Muscle of arm (tissue), 1 donor: ENCODE measurements at regions not wholly inside any gene's neighbourhood (a gene's known extent, or its start where the extent isn't known, plus 50 kb on each side); places are given as distances from the start of the nearest gene placed in this dataset.
"Not testable (repeated sequence)": the region's sequence is repeated elsewhere in the genome, so short reads cannot be mapped to it uniquely, and the experiment has no call there.

Experiments used
- DNase-seq: peaks from one replicate; pipeline ENCODE4 v3.0.0-alpha.2; 2013

DNA sequence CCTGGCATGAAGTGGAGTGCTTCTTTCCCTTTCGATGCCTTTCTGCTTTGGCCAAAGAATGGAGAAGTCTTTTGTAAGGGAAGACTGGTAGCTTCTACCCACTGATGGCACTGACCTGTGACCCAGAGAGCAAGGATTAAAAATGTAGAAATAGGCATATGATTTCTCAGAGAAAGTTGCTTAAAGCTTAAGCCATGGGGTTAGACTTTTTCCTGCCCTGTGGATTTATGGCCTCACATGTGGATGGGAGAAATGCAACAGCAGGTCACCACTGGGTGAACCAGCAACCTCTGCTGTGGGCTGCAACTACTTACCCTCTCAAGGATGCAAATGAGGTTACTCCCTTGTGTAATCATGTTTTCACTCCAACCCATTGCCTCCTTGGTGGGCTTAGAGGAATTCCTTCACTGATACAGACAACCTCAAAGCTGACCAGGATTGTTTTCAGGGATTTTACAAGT lies 86.7 kb upstream of the CDC42EP3 start:
- DNase-seq = not testable (repeated sequence)

DNA sequence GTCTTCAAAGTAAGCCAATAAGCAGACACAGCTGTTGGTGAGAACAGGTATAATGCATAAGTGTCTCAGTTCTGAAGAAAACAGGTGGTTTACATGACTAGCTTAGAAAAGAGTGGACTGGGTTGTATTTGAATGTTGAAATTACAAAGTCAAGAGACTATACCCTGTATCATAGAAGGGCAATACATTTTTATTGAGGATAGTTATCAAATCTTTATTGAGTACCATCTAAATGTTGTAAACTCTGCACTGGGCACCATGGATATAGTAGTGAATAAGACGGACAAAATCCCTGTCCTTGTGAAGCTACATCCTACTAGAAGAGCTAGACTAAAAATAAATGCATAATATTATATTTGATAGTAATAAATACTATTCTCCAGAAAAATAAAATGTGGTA lies 88.5 kb upstream of the CDC42EP3 start:
- not testable (repeated sequence) for DNase-seq

DNA sequence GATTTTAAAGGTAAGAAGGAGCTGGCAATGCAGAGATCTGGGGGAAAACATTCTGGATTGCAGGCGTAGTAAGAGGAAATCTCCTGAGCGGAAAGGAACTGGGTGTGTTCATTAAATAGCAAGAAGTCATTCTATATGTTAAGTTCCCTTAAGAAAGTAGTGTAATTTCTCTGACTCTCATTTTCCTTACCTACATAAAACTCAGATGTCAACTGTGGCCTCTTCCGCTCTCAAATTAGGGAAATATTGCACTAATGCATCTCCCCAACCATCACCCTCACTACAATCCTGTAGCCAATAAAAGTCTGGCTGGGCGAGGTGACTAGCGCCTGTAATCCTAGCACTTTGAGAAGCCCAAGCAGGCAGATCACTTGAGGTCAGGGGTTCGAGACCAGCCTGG lies 89.0 kb upstream of the CDC42EP3 start:
- DNase-seq = no peak

DNA sequence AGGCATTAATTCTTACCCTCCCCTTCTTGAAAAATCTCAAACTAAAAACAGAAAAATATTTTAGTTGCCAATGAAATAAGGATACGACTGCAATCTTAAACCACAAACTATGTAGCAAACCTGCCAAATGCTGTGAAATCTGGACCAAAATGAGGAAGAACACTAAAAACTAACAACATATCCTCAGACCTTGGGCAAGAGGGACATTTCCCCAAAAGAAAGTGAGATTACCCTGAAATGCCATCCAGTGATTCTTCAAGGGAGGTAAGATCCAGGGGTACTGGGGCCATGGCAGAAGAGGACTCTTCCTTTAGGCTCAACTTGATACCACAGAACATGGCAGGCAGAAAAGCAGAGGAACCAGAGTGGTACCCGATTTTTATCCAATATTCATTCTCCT lies 90.8 kb upstream of the CDC42EP3 start:
- DNase-seq = not testable (repeated sequence)

DNA sequence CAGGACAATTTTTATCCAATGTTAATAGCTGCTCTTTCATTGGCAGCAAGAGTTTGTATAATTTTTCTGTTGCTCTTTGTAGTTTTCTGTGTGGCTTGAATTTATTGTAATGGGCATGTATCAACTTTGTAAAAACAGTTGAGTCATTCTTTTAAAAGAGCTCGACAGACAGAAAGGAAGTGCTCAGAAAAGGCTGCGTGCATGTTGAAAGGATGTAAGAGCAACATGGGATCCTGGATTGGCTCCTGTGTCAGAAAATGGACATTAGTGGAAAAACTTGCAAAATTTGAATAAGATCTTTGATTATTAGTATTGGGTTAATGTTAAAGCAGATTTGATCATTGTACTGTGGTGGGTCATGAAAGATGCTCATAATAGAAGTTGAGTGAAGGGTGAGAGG lies 93.3 kb upstream of the CDC42EP3 start:
- DNase-seq = no peak

DNA sequence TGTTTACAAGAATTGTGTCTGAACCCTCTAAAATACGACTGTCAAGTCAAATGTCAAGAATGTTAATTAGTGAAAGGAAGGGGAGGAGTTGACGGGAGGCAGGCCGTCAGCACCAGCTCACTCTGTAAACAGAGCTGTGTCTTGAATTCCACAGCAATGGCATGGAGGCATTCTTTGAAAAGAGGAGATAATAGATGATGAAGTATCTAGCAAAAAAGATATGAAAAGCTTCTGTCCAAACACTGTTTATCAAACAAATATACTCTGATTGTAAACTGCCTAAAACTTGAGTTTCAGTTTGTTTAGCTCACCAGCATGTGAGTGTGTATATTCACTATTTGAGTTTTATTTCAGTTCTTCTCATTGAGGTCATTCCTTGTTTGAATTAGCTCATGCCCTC lies 94.7 kb upstream of the CDC42EP3 start:
- no peak for DNase-seq

DNA sequence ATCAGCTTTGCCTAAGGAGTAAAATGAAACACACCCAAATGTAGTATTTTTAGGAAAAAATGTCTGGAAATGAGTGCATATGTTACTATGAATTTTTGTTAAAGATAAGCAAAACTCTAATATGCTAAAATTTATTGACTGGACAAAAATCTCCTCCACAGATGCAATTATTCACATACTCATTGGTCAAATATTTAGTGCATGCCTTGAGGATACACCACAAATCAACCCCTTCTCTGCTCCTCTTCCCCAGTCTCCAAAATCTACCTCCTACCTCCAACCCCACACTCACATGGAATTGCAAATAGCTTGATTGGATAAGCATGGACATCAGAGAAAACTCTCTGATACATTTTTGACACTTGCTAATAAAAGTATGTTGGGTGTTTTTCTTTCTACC lies 95.6 kb upstream of the CDC42EP3 start:
- no peak for DNase-seq

DNA sequence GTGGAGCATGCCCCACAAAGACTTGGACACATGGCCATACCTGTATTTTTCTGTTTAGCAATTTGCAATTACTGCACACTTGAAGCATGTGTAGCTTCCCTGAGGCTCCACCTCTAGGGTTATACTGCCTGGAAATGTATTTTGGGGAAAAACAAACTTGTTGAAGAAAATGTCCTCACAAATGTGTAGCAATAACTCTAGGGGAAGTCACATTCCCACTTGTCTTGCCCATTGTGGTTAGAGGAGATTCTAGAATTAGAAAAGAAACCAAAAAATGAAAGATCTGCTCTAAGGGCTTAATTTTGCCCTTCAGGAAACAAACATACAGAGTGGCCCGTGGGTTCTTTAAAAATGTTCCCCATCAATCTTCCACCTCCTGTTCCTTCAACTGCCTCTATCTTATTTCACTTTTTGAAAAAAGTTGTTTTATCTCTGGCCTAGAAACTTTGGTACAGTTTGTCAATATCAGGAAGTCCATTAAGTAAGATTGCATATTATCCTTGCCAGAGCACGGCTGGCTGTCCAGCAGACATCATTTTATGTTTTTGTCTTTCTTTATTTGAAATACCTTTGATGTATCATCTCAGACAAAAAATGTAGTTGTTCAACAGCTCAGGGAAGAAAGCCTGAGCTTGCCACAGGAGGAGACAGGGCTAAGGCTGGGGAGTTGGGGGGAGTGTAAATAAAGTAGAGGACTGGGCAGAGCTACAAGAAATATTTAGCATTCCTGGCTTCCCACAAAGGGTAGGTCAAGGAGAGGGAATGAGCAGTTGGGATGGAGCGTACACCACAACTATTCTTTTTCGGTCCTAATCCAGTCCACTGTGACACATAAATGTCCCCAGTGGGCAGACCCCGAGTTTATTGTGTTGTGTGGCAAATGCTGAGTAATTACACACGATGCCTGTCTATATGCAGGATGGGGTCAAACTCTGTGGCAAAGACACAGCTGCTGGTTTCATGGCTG lies 96.8 kb upstream of the CDC42EP3 start:
- DNase-seq = peak; percentile 18

DNA sequence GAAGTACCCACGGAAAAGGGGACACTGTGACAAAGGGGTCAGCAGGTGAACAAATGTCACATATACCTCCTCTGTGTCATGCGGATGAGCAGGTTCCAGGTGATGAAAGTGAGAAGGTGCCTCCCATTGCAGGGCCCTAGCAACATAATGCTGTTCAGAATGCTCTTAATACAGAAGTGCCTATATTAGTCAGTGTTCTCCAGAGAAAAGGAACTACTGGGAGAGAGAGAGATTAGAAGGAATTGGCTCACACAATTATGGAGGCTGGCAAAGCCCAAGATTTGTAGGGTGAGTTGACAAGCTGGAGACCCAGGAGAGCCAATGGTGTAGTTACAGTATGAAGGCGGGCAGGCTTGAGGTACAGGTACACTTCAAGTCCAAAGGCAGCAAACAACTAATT lies 98.1 kb upstream of the CDC42EP3 start:
- DNase-seq = no peak

DNA sequence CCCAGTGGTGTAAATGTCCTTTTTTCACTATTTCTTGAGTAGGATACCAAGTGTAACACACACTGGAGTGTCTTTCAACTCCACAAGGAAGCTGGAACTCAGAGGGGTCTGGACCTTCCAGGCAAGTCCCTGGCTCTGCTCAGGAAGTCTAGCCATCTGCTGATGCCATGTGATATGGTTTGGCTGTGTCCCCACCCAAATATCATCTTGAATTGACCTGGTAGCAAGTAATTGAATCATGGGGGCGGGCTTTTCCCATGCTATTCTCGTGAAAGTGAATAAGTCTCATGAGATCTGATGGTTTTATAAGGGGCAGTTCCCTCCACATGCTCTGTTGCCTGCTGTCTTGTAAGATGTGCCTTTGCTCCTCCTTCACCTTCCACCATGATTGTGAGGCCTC lies 99.4 kb upstream of the CDC42EP3 start:
- no peak for DNase-seq

DNA sequence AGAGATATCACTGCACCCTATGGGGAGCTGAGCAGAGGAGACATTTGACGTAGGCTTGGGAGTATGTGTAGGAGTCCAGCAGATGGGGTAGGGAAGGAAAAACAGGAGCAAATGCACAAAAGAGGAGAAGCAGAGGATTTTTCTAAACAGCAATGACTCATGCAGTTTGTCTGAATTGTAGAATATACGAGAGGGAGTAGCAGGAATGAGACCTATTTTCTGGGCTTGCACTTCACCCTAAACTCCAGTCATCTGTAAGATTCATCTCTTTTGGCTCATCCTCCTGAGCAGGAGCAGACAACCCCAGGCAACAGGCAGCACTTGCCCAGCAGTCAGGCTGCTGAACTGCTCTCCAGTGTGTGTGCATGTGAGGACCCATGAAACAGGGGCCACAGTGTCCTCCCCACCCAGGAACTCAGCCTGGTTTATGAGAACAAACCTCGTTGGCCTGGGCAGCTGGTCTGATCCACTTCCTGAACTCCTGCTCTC lies 100.2 kb upstream of the CDC42EP3 start:
- DNase-seq = no peak

DNA sequence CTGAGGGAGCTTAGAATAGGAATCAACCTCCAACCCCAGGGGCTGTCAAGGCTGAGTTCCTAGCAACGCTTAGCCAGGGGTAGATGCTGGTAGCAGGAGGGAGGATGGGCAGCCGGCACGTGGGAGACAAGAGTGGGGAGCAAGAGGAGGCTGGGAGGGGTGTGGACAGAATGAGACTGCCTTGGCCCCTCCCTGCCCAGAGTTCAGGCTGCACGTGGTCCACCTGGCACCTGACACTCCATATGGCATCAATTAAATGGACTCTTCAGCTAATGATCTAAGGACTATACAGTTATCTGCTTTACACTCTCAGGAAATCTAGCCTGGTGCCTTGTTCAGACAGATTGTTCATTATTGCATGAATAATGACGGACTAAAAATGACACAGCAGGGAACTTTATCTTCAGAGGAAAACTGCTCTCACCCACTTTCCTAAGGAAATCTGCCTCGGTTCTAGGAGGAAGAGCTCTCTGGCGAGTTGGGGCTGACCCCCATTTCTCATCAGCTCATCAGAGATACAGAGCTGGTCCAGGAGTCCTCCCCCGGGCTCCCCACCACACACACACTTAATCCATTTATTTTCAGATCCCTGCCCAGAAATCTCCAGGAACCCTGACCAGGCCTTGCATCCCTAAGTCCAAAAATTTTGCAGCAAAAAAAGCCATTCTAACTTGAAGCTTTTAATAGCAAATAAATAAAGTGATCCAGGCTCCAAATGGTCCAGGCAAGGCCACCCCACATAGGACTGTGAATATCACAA lies 102.1 kb upstream of the CDC42EP3 start:
- no peak for DNase-seq

DNA sequence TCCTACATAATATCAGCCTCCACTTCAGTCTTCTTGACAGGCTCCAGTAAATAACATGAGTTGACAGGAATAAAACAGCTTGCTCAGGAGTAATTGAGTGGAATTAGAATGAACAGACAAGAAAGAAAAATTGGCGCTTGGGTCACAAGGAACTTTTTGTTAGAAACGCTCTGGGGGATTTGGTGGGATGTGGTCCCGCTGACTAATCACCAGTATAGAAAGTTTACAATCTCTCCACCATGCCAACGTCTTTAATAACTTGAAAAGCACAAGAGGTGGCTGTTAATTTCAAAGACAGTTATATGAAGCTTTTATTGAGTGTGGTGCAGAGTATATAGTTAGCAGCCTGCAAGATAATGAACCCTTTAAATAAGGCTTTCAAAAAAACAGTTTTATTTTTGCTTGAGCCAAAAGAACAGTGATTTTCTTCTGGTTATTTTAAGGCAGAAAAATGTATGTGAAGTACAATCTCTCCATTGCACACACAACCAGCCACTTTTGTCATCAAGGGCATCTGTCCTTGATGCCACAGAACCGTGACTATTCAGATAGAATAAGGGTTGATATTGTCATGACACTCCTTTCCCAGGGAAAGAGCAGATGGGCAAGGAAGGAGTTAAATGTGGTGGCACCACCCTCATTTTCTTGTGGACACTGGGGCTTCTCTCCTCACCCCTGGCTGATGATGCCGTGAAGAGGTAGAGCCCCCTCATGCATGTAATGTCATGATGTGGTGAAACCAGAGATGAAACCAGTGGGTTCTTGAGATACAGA lies 102.9 kb upstream of the CDC42EP3 start:
- DNase-seq = not testable (repeated sequence)

DNA sequence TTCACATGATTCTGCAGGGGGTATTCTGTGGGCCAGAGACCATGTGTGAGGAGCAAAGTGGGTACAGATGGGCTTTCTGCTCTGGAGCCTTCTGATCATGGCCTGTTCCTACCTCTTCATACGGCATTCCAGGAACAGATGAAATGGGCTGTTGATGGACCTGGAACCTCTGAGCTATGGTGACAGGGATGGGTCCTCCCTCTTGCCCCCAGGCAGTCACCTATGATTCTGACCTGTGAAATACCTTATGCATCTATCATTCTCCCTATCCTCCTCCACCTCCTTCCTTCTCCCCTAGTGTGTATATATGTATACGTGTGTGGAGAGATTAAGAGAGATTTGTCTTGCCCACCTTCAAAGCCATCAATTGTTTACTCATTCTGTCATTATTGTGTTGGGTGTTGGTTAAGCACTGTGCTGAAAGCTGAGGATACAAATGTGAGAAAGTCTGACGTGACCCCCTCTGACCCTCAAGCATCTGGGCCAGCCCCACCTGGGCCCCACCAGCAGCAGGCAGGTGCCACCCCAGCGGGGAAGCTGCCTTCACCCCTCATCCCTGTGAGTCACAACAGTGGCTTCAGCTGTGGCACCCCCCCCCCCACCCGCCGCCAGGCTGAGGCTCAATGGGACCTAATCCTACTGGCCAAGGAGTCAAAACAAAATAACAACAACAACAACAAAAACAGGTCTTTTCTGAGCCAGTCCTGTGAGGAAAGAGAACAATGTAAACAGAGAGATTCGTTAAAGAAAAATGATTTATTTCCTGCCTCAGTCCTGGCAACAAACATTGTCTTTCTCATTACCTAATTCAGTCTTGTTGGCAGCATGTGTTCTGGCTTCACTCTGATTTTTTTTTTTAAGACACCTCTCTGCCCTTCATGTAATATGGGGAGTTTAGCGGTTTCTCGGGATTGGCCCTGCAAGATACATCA lies 103.8 kb upstream of the CDC42EP3 start:
- no peak for DNase-seq

DNA sequence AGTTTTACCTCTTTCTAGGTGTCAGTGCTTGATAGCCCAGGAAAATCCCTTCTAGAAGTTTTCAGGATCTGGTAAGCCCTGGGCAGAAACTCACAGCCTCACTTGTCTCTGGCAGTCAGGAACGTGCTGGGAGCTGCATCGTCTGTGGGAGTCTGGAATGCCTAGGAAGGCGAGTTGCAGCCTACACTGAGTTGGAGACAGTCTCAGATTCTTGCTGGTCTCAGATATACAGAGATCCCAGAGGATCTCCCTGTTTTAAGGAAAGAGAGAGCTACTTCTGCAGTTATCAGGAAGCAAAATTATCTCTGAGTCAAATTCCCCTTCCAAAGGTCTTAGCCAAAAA lies 104.4 kb upstream of the CDC42EP3 start:
- DNase-seq = no peak

DNA sequence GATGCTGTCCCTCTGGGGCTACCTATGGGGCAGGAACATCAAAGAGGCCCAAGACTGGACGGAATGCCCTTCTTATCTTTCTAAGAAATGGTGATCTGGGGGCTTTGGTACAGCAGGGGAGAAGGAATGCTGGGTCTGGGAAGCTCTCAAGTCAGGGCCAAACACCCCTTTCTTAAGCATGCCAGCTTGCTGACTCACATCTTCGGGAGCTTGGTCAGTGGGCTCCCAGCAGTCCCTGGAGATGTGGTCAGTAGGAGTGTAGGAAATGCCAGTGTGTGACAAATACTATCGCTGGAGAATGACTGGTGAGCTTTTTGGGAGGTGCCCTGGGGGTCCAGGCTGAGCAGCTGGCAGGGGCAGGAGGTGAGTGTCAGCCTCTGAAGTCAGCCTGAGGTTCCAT lies 105.0 kb upstream of the CDC42EP3 start:
- no peak for DNase-seq

DNA sequence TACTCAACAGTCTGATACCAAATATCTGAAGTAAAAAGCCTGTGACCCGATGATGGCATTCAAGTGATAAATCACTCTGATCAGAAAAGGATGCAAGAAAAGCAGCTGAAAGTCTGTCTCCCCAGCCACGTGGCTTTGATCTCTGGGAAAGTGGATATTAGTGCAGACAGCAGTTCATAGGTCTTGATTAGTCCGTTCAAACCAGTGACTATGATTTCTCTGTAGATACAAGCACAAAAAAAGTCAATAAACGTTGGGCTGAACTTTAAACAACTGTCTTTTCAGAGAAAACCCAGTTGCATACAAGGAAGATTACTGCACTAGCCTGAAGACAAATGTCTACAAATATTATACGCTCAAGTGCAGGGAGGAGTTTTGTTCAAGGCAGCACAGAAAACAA lies 107.7 kb upstream of the CDC42EP3 start:
- DNase-seq = no peak

DNA sequence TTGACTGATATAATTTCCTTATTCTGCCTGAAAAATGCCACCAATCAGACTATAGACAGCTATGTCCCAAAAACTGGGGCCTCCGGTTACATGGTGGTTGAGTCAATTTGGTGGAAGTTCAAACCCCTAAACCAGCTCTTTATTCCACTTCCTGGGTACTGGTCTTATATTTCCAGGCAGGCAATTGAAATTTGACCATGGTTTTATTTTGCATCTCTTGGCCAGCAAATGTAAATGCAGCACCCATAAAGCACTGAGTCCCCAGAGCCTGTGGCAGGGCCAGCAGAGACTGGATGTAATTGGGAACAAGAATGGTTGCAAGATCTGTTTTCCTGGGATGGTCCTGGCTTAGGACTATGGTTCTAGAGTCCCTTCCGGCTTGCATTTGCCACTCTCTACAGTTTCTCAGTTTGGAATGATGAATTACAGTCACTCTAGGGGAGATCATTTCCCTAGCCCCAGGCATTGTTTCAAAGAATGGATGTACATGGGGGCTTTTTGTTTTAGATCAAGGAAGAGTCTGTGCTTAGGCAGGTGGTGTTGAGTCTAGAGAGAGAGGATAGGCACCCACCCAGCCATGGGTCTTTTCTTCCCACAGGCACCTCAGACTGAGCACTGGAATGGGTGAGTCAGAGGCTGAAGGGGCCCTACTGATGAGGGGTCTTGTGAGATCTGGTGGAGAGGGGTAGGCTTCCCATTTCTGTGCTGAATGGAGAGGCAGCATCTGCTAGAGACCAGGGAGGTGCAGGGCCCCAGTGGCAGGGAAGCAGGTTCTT lies 108.4 kb upstream of the CDC42EP3 start:
- DNase-seq = no peak

DNA sequence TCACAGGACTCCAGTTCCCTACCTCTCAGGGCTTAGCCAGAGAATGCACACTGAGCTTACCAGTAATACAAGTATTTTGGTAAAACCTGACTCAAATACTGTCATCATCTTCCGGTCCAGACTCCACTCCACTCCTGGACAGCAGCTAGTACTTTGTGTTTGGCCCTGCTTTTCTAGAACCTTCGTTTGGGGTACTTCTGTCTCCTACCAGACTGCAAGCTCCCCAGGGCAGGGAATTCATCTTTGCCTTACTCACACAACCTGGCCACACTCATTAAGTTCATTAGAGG lies 108.9 kb upstream of the CDC42EP3 start:
- no peak for DNase-seq

DNA sequence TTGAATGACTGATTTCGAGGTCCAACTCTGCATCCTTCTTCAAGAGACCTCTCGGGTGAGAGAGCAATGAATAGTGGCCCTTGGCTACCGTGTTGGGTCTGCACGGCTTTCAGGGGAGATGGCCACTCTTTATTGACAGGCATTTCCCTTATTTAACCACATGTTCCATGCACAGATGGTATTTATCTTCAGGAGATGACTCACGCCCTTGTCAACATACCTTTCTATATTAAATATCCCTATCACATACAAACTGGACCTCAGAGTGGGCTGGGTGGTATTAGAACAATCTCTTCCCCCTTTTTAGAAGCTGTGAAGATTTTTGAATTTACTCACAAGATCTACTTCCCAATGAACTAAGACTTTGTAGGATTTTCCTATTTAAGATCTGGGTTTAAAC lies 109.6 kb upstream of the CDC42EP3 start:
- DNase-seq = no peak
